PC-3 (cell line): ENCODE measurements at regions not wholly inside any gene's neighbourhood (a gene's known extent, or its start where the extent isn't known, plus 50 kb on each side); places are given as distances from the start of the nearest gene placed in this dataset.

ENCODE experiments used
- CTCF ChIP-seq: fragments of 300-600 bp; sonication (generic); conservative IDR thresholded peaks from 2 replicates; pipeline ENCODE4 v1.5.1; 2017; ENCODE audit warnings: antibody characterized with exemption, low read depth, mild to moderate bottlenecking, low read length
- EZH2 ChIP-seq: fragments of 300-600 bp; sonication (generic); IDR thresholded peaks from one replicate; pipeline ENCODE4 v1.6.1; 2017; ENCODE audit warnings: antibody characterized with exemption, mild to moderate bottlenecking, low read length; ENCODE audit not compliant: unreplicated experiment
- EZH2phosphoT487 ChIP-seq: fragments of 300-600 bp; sonication (generic); IDR thresholded peaks from 2 replicates; pipeline ENCODE4 v1.6.1; 2018; ENCODE audit warnings: mild to moderate bottlenecking, antibody characterized with exemption, low read length, borderline replicate concordance

GRCh38 chr13:60303166-60303565 lies 93.9 kb upstream of the TDRD3 start:
- no peak for TF ChIP-seq EZH2
- TF ChIP-seq CTCF, result no peak
- no peak for TF ChIP-seq EZH2phosphoT487
